Mononuclear cell (primary cell): ENCODE measurements at regions not wholly inside any gene's neighbourhood (a gene's known extent, or its start where the extent isn't known, plus 50 kb on each side); places are given as distances from the start of the nearest gene placed in this dataset.

Experiments
- H3K27me3 ChIP-seq: 2 replicates; pipeline ENCODE4 v1.6.0; 2011; ENCODE audit warnings: low read length, control low read depth; ENCODE audit not compliant: insufficient read depth
- H3K4me1 ChIP-seq: 2 replicates; pipeline ENCODE4 v1.5.1; 2011; ENCODE audit warnings: mild to moderate bottlenecking, low read length, control low read depth; ENCODE audit not compliant: insufficient read depth
- H3K4me3 ChIP-seq: 2 replicates; pipeline ENCODE4 v1.5.1; 2011; ENCODE audit warnings: mild to moderate bottlenecking, low read length, moderate library complexity
- H3K9me3 ChIP-seq: 2 replicates; pipeline ENCODE4 v1.5.1; 2011; ENCODE audit warnings: low read depth, mild to moderate bottlenecking, control low read depth, low read length

DNA sequence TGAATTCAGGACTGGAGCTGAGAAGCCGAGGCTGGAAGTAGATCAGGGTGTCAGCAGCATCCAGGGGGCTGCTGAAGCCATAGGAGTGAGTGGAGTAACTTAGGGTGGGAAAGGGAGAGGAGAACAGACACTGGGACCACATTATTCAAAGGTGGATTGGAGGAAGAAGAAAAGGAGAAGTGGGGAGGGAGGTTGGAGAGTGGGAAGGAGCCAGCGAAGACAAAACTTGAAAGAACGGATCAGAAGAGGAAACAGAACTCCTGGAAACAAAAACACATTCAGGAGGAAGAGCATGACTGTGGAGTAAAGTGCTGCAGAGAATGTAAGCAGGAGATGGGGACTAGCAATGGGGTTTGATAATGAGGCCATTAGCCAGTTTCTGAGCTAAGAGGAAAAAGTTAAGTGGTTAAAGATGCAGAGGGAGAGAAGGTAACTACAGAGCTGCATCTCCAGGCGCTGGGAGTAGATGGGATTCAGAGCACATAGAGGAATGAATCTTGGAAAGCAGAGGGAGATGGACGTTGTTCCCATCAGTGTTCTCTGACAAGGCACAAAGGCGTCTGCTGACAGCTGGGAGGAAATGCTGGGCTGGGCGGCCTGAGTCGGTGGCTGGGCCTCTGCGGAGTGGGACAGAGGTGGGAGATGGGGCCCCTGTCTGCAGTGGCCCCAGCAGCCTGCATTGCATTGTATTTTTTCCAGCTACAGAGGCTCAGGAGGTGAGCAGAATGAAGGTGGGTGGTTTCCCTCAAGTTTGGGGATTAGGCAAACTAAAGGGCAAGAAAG, 63.1 kb upstream of the LEP start:
- H3K4me3 ChIP-seq, result no peak overlapping the region
- H3K27me3 ChIP-seq, result peaks cover 3% of the 10 kb centered on the region
- H3K4me1 ChIP-seq, result peaks cover 9% of the 10 kb centered on the region
- H3K9me3 ChIP-seq, result no peaks in the 10 kb centered on the region

DNA sequence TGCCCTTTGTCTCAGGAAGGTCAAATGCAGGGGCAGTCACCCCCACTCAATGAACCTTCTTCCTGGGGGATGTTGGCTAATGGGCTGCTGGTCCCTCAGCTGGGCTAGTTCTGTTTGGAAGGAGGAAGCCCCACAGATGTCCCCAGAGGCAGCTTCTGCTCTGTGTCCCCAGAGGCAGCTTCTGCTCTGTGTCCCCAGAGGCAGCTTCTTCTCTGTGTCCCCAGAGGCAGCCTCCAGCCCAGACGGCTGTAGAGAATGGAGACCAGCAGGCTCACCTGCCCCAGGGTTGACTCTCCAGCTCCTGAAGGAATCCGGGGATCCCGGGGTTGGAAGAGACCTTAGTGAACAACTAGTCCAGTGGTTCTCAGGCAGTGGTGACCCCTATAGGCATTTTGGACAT, 62.5 kb upstream of the LEP start:
- H3K4me3 ChIP-seq, result no peak overlapping the region
- no peaks in the 10 kb centered on the region for H3K9me3 ChIP-seq
- peaks cover 9% of the 10 kb centered on the region for H3K4me1 ChIP-seq
- peaks cover 3% of the 10 kb centered on the region for H3K27me3 ChIP-seq

DNA sequence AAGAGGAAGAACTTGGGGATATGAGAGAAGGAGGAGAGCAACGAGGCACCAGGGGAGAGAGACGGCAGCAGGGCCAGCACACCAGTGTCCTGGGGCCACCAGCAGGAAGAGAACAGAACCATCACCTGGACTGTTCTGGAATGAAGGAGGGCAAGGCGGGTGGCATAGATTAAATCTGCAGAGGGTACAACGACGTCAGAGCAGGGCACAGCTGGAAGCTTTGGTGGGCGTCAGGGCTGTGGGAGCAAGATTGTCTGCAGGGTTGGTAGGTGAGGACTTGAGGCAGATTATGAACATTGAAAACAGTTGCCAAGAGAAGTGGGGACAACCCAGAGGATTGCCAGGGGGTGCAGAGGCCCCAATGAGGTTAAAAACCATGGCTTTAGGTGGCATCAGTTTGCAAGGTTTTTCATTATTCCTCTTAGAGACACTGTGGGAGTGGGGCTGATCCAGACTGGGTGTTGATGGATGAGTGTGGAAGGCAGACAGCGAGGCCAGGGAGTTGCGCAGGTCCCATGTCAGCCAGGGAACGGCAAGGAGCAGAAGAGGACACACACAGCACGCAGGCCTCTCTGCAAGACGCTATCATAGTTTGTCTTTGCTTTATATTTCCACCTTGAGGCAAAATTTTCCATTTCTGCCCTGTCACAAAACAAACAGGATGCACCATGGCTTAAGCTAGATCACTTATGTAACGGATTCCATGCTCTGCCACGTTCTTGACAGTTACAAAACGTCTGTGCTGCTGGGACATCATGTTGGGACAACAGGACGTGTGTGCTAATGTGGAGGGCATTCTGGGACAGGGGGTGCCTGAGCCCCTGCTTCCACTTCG, 52.5 kb upstream of the LEP start:
- no peak overlapping the region for H3K4me3 ChIP-seq
- H3K9me3 ChIP-seq, result peaks cover 1% of the 10 kb centered on the region
- peaks cover 11% of the 10 kb centered on the region for H3K4me1 ChIP-seq
- peaks cover 14% of the 10 kb centered on the region for H3K27me3 ChIP-seq

DNA sequence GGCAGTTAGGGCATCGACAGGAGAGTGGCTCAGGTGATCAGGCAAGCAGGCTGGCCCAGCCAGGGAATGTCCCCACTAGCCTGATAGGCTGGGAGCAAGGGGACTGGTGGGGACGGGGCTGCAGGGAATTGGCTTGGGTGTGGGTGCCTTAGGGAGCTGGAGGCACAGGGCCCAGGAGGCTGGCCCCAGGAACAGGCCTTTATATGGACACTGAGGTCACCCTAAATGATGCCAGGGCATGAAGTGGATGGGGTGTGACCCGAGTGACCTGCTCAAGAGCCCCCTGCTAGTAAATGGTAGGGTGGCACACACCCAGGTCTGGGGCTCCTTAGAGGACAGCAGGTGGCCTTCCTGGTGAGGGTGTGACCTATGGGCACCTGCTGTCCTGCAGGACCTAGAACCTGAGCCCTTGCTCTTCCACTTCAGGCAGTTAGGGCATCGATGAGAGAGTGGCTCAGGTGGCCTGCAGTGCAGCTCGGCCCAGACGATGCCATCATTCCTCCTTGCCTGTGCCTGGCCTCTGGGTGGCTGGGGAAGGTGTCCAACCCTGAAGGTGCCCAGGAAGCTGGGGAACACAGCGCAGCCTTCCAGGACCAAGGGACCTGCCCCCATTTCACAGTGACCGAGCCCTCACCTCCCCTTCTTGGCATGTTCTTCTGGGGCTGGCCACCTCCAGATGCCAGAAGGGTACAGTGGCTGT, 51.7 kb upstream of the LEP start:
- Histone ChIP-seq H3K9me3 (peaks cover 9% of the 10 kb centered on the region), H3K4me3 (no peak overlapping the region), H3K27me3 (peaks cover 14% of the 10 kb centered on the region), H3K4me1 (peaks cover 8% of the 10 kb centered on the region)

GRCh38 chr7:128190051-128190647, 50.9 kb upstream of the LEP start:
- H3K4me3 ChIP-seq, result no peak overlapping the region
- H3K27me3 ChIP-seq, result peaks cover 14% of the 10 kb centered on the region
- H3K4me1 ChIP-seq, result peaks cover 5% of the 10 kb centered on the region
- H3K9me3 ChIP-seq, result peaks cover 17% of the 10 kb centered on the region

GRCh38 chr7:128191136-128191844, 49.8 kb upstream of the LEP start:
- Histone ChIP-seq H3K9me3 (peaks cover 23% of the 10 kb centered on the region), H3K4me3 (no peak overlapping the region), H3K4me1 (no peaks in the 10 kb centered on the region), H3K27me3 (peaks cover 14% of the 10 kb centered on the region)
